ENCODE measurements at regions not wholly inside any gene's neighbourhood (a gene's known extent, or its start where the extent isn't known, plus 50 kb on each side); places are given as distances from the start of the nearest gene placed in this dataset.

- no peak overlapping the region for H3K27ac ChIP-seq (ENCODE audit: low read length)
- no peak for TF ChIP-seq REST (IDR thresholded peaks at IDR 0.05; ENCODE audit: insufficient read depth in 1 of 2, low read depth in 2 of 2, low read length in 1 of 2)
- in situ Hi-C loops (cut with HindIII; ENCODE audit: low pct_unique_long_range_greater_than_20kb, low sequenced_read_pairs) (no loop called here), intact Hi-C loops (cut with micrococcal nuclease; ENCODE audit: unreplicated experiment) (no loop called here)
- H3K4me3 ChIP-seq (ENCODE audit: low read depth in 2 of 2, low read length in 2 of 2): no peak overlapping the region
- peaks cover 4% of the 10 kb centered on the region; the same call in 1 of the 2 replicates for H3K4me1 ChIP-seq (ENCODE audit: control insufficient read depth, insufficient read depth, low read length)
- no peaks in the 10 kb centered on the region for H3K9me3 ChIP-seq (ENCODE audit: control insufficient read depth, insufficient read depth, low read depth, low read length)
- no TSS peak for BruUV-seq (replicated peaks)
- no peaks in the 10 kb centered on the region for H3K27me3 ChIP-seq (ENCODE audit: control insufficient read depth, insufficient read depth, low read length)
- CTCF ChIA-PET: no interaction called here
- POLR2A ChIA-PET: no interaction called here
- DNase-seq (ENCODE audit: low read depth, low spot score) (no peak), ATAC-seq (no peak)
- no peaks in the 10 kb centered on the region for H3K36me3 ChIP-seq (ENCODE audit: control insufficient read depth, insufficient read depth, low read length)
Observed at GRCh38 chr2:150618245-150618895, 130.9 kb upstream of the RND3 start.

GRCh38 chr2:150617351-150617978, 130.0 kb upstream of the RND3 start:
- Histone ChIP-seq H3K4me1 (ENCODE audit: control insufficient read depth, insufficient read depth, low read length) (peaks cover 4% of the 10 kb centered on the region; the same call in 1 of the 2 replicates), H3K36me3 (ENCODE audit: control insufficient read depth, insufficient read depth, low read length) (no peaks in the 10 kb centered on the region), H3K27me3 (ENCODE audit: control insufficient read depth, insufficient read depth, low read length) (no peaks in the 10 kb centered on the region), H3K4me3 (ENCODE audit: low read depth in 2 of 2, low read length in 2 of 2) (no peak overlapping the region), H3K27ac (ENCODE audit: low read length) (no peak overlapping the region), H3K9me3 (ENCODE audit: control insufficient read depth, insufficient read depth, low read depth, low read length) (no peaks in the 10 kb centered on the region)
- no peak for DNase-seq (ENCODE audit: low read depth, low spot score)
- ATAC-seq: no peak
- TF ChIP-seq REST (IDR thresholded peaks at IDR 0.05; ENCODE audit: insufficient read depth in 1 of 2, low read depth in 2 of 2, low read length in 1 of 2): no peak
- no peak for TF ChIP-seq POLR2AphosphoS5 (IDR thresholded peaks at IDR 0.05; ENCODE audit: low read depth, low read length)
- TF ChIP-seq TCF7L2 (IDR thresholded peaks at IDR 0.05; ENCODE audit: low read depth, low read length): no peak
- TF ChIP-seq CTCF (IDR thresholded peaks at IDR 0.05): no peak
- no peak for TF ChIP-seq SIN3A (IDR thresholded peaks at IDR 0.05; ENCODE audit: borderline replicate concordance, insufficient read depth, low read depth, low read length)
- ChIA-PET POLR2A (no interaction called here), CTCF (no interaction called here)
- in situ Hi-C loops (cut with HindIII; ENCODE audit: low pct_unique_long_range_greater_than_20kb, low sequenced_read_pairs): no loop called here
- no TSS peak for BruUV-seq (replicated peaks)
- intact Hi-C loops (cut with micrococcal nuclease; ENCODE audit: unreplicated experiment): no loop called here
